HL-60/S4 treated with phorbol 12-myristate 13-acetate at 8.2 ng/mL for 4 days and 3 days (cell line): ENCODE measurements at regions not wholly inside any gene's neighbourhood (a gene's known extent, or its start where the extent isn't known, plus 50 kb on each side); places are given as distances from the start of the nearest gene placed in this dataset.

ENCODE experiments used
- in situ Hi-C: fragments of 300-500 bp; cut with MboI; formaldehyde crosslinking; loops from 2 replicates; pipeline ENCODE4 v1.15.0; 2022; ENCODE audit warnings: low sequenced_read_pairs

DNA sequence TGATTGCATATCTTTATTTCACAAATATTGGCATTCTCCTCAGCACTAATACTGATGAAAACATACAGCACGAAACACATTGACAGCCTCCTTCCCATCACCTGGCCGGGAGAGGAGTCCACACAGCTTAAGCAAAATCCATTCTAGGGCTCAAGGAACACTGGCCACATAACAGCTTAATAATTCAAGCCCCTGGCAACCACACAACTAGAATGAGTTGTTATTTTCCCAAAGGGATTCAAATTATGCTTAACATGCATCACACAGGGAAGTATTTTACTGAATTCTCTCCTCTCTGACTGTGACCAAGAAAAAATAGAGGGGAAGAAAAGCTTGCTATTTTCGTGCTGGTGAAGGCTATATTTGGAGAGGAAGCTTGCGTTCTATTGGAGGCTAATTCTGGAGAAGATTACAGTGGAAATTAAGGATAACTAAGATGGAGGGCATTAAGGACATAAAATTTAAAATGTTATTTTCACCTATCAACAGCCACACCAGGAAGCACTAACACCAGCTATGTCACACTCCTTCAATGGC lies 198.5 kb downstream of the ADGRG6 start:
- in situ Hi-C loops, result no loop called here

DNA sequence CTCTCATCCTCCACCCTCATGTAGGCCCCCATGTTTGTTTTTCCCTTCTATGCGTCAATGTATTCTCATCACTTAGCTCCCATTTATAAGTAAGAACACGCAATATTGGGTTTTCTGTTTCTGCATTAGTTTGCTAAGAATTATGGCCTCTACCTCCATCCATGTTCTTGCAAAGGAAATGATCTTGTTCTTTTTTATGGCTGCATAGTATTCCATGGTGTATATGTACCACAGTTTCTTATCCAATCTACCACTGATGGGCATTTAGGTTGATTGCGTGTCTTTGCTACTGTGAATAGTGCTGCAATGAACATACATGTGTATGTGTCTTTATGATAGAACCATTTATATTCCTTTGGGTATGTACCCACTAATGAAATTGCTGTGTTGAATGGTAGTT lies 200.0 kb downstream of the ADGRG6 start:
- in situ Hi-C loops, result no loop called here

DNA sequence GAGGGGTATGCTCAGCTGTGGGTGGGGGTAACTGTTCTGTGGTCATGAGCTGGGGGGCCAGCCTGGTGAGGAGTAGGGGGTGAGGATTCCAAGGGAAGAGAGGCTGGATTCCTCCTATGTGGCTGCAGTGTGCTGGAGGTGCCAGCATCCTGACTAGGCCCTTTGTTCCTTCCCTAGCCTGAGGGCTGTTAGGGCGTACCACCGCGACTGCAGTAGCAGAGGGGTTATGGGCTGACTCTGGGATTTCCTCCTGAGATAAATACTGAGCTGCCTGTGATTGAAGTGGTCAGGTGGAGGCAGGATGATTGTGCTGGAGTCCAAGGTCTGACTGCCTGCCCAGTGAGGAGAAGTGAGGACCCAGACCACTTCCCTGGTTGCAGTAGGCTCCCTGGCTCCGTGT lies 205.3 kb downstream of the ADGRG6 start:
- in situ Hi-C loops, result no loop called here

DNA sequence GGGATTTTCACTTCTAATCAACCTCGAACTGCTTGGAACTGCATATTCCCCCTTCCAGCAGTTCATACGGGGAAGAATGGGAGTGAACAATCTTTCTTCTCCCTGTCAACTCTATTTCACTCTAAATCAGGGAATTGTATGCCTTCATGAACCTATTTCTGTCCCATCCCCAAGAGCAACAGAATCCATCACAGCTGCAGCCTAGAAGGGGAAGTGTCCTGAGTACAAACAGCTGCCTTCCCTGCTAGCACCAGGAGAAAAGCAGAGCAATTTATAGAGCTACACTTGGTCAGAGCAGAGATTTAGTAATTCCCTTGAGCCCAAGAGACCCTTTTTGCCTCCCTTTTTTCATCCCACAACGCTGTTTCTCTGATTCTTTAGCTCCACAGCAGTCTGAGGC lies 208.4 kb downstream of the ADGRG6 start:
- in situ Hi-C loops, result no loop called here

DNA sequence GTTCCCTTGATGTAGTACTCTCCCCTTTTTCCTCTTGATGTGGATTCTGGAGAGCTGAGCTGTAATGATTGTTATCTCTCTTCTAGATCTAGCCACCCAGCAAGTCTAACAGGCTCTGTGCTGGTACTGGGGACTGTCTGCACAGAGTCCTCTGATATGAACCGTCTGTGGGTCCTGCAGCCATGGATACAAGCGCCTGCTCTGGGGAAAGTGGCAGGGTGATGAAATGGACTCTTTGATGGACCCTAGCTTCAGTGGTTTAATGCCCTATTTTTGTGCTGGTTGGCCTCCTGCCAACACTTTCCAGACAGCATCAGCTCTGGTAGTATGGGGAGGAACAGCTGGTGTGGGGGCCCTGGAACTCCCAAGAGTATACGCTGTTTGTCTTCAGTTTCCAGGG lies 216.3 kb downstream of the ADGRG6 start:
- in situ Hi-C loops, result no loop called here

DNA sequence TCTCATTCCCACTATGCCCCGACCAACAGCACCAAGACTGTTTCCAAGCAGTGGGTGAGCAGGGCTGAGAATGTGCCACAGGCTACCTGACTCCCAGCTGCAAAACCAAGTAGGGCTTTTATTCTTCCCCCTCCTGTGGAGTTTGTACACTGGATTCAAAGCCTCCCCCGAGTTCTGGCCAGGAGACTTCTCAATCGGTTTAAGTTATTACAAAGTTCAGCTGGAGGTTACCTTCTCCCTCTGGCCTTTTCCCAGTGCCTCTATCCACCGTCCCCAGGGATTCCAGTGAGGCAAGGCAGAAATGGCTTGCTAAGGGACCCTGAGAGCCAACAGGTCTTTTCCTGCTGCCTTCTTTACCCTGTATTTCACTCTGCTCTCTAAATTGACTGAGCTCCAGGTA lies 217.0 kb downstream of the ADGRG6 start:
- in situ Hi-C loops, result no loop called here

DNA sequence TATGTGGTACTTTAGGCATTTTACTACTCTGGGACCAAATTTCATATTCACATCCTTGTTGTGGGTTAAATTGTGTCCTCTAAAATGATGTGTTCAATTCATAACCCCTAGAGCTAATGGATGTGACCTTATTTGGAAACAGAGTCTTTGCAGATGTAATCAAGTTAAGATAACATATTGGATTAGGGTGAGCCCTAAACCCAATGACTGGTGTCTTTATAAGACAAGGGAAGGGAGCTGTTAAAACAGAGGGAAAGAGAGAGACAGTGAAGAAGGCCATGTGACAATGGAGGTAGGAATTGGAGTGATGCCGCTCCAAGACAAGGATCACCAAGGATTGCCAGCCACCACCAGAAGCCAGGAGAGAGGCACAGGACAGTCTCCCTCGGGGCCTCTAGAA lies 220.0 kb downstream of the ADGRG6 start:
- in situ Hi-C loops, result no loop called here

DNA sequence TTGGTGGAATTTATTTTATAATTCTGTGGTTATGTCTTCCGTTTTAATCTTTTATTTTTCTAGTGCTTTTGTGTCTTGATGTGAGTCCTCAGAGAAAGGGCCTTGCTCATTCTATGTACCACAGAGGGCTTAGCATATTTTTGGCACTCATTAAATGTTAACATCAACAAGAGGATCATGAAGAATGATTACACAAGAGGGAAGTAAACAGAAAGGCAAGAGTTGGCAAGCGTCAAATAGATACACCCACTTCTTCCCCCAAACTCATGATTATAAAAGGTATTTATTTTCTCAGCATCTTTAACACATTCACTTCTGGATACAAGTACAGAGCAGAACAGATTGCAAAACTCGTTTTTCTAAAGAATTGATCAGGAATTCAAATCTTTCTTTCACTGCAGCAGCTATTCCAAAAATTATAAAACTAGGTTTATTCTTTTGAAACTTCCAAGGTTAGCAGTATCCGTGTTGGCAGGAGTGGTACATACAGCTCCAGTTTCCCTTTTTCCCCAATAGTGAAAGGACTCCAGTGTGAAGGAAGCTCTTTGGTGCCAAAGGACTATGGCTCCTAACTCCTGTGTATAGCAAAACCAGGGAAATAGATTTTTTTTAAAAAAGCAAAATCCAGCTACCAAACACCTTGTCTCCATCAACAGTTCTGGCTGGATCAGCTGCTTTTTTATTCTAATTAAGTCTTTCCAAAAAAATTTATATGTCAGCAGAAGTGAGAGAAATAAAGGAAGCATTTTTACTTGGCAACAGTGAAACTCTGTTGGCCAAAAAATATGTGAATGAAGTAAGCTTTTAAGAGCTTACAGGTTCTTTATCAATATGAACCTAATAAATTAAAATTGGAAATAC lies 221.9 kb downstream of the ADGRG6 start:
- in situ Hi-C loops, result no loop called here

DNA sequence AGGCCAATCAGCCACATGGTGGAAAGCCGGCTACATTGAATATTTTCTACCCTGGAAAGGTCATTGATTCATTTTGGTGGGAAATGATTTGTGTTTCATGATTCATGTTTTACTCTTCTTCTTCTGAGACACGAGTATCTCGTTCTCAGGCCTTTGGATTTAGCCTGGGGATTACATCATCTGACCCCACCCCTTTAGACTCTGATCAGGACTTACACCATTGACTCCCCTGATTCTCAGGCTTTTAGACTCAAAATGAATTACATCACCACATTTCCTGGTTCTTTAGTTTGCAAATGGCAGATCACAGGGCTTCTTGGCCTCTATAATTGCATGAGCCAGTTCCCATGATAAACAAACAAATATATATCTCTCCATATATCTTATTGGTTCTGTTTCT lies 228.8 kb downstream of the ADGRG6 start:
- in situ Hi-C loops, result no loop called here

DNA sequence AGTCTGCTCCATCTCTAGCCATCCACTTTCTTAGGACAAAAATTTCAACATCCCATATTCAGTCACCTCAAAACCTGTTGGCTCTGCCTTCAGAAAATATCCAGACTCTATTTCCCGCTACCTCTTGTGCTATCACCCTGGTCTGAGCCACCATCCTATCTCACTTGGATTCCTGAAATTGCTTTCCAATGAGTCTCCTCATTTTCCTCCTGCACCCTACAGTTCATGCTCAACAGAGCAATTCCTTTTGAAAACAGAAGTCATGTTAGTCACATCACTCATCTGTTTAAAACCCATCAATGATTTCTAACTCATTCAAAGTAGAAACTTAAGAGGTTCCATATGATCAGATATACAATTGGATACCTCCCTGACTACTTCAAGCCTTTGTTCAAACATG lies 229.9 kb downstream of the ADGRG6 start:
- in situ Hi-C loops, result no loop called here

DNA sequence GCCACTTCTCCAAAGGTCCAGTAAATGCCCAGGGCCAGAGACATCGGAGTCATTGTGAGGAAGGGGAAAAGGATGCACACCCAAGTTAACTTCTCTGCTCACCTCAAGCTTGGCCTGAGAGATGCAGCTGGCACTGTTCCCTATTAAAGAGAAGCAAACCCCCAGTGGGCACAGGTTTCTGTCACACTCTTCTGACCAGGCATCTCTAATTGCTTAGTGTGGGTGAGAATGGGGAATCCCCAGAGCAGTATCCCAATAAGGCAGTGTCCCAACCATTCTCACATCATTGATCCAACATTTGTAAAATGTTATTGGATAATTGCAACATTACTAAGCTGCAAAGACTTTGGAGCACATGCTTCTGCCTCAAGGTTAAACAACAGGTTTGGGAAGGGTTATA lies 232.3 kb downstream of the ADGRG6 start:
- in situ Hi-C loops, result no loop called here

DNA sequence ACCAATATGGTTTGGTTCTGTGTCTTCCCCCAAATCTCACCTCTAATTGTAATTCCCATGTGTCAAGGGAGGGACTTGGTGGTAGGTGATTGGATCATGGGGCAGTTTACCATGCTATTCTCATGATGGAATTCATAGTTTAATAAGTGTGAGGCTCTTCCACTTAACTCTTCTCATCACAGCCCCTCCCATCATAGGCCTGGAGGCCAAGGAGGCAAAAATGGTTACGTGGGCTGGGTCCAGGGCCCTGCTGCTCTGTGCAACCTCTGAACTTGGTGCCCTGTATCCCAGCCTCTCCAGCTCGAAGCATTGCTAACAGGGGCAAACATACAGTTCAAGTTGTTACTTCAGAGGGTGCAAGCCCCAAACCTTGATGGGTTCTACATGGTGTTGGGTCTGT lies 232.7 kb downstream of the ADGRG6 start:
- in situ Hi-C loops, result no loop called here

DNA sequence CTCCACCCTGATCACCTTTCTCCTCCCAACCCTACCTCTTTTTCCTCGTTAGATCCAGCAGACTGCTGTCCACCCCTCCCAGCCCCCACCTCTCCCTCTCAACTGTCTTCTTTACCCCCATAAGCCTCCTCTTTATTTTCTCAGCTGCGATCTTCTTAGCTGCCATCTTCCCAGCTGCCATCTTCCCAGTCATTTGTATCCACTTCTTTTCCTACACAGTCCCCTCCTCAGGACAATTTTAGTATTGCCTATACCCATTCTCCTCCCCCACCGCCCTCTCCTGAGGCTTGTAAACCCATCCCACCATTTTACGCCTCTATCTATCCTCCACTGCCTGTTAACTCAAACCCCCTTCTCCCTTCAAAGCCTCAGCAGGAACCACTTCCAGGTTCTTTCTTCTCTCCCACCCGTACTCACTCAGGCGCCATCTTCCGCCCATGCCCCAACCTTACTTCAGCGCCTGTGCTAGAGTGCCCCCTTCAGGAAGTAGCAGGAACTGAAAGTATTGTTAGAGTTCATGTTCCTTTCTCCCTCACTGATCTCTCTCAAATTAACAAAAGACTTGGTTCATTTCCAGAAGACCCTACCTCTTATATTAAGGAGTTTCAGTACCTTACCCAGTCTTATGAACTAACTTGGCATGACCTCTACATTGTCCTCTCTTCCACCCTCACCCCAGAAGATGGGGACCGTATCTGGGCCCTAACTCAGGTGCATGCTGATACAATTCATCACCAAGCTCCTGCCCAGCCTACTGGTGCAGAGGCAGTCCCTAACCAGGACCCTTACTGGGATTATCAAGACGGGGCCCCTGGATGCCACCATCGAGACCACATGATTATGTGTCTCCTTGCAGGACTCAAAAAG lies 236.0 kb downstream of the ADGRG6 start:
- in situ Hi-C loops, result no loop called here

DNA sequence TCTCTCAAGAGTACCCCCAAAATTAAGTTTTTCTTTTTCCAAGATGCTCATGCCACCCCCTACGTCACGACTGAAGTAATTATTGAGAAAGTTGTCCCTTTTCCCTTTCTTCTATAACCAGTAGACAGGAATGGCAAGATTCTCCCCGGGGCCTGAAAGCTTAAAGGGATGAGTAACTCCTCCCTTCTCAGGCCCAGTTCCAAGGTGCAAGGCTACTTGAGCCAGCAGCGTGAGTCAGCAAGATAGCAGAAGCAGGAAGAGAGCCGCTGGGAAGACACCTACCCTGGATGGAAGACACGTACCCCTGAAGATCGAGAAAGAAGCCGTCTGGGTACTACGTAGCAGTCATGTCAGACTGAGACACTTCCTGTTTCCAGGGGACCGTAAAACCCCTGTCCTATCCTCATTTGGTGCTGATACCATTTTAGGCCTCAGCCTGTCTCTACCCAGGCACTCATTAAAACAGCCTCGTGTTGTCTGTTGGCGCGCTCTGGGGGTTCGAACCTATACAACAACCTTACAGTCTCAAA lies 241.0 kb downstream of the ADGRG6 start:
- in situ Hi-C loops, result no loop called here

DNA sequence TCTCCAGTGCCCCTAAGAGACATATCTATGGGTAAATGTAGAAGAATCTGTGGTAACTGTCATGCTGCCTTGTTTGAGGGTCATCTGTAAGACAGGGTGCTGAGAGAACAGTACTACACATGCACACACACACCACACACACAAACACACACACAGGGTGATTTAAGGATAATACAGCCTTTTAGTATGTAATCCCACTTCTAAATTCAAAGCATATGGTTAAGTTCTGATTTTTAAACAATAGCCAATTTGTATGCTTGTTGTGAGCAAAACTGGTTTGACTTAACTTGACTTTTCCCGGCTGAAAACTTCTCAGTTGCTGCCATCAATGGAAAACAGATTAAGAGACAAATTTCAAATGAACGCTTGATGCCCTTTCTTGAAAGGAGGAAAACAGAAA lies 241.8 kb downstream of the ADGRG6 start:
- in situ Hi-C loops, result no loop called here

DNA sequence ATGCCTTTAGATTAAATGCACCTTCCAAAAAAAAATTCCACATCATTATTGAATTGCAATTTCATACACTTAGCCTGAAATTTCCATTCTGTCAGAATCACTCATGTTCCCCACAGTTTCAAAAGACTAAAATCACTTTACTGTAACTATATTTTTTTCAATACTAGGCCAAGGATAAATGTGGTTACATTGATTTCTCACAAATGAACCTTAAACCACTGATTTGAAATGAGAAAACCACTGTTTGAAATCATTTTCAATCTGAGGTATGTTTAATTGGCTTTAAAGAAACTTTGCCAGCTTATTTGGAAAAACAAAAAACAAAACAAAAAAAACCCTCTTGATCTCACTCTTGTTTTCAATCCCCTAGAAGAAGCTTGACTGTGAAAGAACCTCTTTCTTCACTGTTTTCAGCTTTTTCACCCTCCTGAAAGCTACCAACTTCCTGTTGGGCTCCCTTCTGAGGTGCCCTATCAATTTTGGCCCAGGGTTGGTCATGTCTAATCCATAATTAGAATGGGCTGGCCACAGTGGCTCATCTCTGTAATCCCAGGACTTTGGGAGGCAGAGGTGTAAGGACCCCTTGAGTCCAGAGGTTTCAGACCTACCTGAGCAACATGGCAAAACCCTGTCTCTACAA lies 242.5 kb downstream of the ADGRG6 start:
- in situ Hi-C loops, result no loop called here

DNA sequence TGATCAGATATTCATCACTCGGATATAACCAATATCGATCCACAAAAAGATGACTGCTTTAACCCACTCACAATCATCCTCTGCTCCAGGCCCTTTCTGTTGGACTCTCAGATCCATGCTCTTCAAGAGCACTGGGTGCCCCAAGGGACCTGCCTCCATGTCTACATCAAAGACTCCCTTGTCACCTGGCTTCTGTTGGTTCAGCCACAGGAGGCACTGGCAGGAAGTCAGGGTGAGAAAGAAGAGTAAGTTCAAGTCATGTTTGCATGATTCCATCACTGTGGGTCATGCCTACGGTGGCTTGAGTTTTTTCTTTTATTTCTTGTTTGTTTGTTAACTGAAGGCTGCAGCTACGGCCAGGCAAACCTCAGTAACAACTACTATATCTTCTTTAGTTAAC lies 243.3 kb downstream of the ADGRG6 start:
- in situ Hi-C loops, result no loop called here

DNA sequence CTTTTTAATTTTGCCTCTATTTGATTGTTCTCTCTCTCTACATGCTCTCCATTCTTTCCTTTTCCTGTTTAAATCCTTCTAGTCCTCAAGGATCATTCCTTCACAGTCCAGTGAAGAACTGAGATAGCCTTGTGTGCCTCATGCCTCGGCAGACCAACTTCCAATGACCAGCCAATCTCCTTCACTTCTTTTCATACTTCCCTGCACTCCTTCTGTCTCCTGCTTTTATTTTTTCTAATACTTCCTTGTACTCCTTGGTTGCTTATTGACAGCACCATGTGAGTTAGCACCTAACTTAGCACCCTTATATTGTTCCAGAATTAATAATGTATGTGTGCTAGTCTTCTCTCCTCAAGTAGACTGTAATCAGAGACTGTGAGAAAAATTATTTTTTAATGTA lies 246.8 kb downstream of the ADGRG6 start:
- in situ Hi-C loops, result no loop called here

DNA sequence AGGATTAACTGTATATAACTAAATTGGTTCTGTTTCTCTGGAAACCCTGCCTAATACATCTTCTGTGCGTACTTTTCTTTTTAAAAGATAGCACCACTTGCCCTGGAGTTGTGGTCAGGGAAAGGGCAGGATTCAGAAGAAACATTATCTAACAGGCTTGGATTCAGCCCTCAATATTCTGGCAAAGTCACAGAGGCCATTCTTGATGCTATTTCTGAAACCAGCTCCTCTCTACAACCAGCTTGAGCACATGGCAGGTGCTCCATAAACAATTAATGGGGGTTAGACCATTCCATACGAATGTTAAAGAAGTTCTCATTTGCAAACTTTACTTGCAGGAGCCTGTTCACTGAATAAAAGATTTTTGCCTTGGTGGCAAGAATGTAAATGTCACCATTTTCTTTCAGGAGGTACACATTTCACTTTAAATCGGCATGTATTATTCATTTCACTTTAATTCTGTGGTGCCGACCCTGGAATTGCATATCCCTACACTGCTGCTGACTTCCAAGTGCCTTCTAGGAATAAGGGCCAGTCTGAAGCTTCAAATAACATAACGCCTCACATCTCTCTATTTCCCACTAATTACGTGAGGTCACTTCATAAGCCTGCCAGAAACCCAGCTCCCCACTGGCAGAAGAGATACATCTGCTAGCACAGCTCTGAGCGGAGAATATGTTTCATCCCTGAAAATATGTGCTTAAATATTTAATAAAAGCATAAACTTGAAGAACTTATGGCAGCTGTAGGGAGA lies 248.7 kb downstream of the ADGRG6 start:
- in situ Hi-C loops, result no loop called here

DNA sequence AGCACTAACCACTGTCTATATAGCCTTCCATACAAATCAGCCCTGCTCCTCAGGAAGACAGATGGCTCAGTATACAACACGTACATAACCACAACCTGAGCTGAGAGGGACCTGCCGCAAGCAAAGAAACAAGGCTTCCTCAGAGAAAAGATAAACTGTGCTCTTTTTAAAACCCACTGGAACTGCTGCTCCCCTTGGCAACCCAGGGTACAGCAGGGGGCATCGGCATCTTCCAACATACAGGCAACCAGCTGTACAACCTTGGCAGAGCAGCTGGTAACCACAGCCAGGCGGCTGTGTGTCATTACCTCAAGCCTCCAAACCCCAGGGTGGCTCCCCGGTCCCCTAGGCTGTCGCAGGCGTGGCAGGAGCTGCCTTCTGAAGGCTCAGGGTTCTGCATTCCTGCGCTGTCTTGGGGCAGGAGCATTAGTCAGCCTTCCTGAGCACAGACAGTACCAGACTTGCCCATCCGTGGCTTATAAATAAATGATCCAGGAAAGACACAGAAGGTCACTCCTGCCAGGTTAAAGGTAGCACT lies 249.5 kb downstream of the ADGRG6 start:
- in situ Hi-C loops, result no loop called here
